HG03575 (cell line): ENCODE measurements at regions not wholly inside any gene's neighbourhood (a gene's known extent, or its start where the extent isn't known, plus 50 kb on each side); places are given as distances from the start of the nearest gene placed in this dataset.
"Not testable (repeated sequence)": the region's sequence is repeated elsewhere in the genome, so short reads cannot be mapped to it uniquely, and the experiment has no call there.

Source experiments
- ATAC-seq: cut with Tn5 transposase; IDR thresholded peaks from one replicate; pipeline ENCODE4 v1.9.1; 2021; ENCODE audit not compliant: unreplicated experiment, insufficient number of reproducible peaks, low FRiP score; ENCODE audit errors: extremely low read depth

DNA sequence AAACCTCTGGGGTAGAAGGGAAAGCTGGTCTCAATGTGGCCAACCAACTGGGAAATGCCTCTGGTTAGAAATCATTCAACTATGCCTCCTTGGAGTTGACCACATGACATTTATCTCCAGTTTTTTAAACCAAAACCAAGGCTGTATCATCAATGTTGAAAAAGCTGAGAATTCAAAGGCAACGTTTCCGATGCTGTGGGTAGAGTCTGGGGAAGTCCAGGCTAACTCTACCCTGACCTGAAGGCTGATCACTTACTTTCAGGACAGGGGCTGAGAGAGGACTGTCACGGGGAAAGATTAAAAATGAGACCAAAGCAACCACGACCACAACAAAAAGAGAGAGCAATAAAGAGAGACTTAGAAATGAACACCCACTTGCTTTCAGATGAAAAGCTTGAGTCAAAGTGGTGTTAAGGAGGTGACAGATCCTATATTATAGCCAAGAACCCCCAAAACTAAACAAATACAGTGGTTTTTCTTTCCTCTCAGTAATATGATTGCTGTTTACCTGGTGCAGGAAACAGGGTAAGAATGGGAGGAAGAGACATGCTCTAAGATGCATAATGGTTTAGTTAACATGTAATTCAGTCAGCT, 90.8 kb upstream of the TNFSF4 start:
- ATAC-seq, result peak; percentile 67

DNA sequence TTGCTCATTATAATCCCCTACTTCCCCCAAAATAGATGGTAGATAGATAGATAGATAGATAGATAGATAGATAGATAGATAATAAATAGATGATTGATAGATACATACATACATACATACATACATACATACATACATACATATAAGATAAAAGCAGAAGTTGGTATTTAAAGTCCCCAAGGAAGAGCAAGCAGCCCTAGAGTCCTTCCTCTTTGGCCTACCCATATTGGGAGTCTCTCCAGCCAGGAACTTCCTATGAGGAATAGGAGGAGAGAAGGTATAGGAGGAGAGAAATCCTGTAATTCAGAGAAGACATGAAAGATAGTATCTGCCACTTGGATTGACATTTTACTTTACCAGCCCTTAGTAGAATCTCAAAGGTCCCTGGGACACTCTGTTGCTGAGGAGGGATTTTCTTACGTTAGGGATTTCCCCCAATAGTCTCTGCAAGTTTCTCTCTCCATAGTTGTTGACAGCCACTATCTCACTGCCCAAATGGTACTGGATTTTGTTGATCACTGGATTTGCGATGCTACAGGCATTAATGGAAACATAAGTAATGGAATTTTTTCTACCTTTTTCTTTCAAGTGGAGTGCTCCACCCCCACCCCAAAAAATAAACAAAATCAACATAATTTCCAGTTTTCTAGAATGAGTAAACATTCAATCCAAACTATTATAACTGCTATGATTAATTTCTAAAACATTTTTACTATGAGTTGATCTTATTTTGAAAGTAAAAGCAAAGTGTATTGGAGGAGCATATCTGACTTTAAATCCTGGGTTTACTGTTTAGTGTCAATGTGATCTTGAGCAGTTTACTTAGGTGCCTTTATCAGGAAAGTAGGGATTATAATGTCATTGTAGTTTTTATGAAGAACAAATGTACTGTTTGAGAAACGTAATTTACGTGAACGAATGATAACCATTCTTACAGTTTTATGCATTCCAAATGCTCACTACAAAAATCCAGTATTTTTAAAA, 93.2 kb upstream of the TNFSF4 start:
- ATAC-seq, result no peak

DNA sequence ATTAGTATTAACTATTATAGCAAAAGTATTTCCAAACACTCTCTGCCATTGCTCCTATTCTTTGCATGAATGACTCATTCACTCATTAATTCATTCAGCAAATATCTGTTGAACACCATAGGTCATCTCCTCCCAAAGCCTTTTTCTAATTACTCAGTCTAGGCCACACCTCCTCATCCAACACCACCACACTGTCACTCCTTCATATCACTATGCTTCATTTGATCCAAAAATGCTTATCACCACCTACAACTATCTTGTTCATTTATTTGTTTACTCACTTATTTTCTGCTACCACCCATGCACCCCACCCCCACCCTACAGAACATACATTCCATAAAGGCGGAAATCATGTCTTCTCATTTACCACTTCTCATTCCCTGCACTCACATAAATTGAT, 94.4 kb upstream of the TNFSF4 start:
- ATAC-seq, result no peak

DNA sequence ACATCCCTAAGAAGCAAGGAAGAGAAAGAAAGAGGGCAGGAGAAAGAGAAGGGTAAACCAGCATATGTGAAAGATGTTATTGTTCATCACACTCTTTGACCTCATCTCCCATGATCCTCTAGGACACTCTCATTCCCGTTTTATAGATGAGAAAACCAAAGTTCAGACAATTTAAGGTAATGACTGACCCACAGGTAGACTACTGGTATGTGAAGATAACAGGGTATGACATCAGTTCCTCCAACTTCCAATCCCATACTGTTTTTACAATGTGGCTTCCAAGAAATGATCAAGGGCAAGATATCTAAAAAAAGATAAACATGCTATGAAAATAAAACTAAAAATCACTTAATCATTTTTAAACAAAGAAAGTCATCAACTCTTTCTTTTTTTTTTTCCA, 95.2 kb upstream of the TNFSF4 start:
- no peak for ATAC-seq

DNA sequence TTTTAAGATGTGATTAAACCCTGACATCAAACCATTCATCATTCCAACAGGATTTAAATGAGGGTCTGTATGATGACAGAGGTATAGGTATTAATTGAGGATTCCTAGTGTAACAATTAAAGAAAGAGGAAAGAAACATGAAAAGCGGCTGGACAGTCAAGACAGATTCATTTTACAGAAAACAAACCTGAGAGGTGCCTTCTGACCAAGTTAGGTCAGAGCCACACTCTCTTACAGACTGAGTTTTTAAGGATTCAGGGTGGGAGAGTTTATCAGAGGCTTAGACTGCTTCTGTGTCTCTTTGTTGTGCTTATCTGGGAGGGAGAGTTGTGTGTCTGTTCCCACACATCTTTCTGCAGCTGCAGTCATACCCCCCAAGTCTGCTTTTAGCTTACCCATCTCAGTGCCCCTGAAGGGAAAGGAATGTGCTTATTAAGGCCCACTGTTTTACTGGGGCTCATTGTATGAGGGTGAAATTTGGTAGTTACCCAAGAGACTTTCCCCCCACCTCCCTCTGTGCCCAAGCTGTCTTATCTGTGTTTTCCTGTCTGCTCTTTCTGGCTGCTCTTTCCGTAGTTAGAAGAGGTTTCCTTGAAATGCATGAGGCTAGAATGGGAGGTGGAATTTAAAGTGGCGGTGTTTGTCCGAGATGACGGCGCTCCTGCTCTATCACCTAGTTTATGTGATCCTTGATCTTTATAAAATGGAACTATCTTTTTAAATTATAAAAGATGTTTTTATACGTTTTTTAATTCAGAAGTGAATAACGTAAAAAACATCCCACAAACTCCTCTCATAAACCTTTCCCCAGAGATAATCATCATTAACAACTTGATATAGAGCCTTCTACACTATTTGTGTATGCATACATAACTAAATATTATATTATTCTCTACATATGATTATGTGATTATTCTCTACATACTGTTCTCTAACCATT, 96.0 kb upstream of the TNFSF4 start:
- ATAC-seq, result no peak

DNA sequence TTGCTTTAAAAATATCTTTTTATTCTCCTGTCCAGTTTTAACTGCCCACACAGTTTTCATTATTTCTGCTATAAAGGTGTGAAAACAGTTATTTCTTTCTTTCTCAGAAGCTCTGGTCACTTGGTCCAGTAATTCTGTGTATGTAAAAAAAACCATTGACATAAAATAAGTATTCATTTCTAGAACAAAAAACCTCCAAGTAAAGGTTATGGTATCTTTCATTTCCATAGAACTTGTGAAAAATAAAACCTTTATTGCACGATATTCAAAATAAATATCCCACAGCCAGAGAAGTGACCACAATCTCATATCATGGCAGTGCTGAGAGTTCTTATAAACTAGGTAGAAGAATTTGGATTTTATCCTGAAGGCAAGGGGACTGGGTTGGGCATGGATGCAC, 96.9 kb upstream of the TNFSF4 start:
- no peak for ATAC-seq

DNA sequence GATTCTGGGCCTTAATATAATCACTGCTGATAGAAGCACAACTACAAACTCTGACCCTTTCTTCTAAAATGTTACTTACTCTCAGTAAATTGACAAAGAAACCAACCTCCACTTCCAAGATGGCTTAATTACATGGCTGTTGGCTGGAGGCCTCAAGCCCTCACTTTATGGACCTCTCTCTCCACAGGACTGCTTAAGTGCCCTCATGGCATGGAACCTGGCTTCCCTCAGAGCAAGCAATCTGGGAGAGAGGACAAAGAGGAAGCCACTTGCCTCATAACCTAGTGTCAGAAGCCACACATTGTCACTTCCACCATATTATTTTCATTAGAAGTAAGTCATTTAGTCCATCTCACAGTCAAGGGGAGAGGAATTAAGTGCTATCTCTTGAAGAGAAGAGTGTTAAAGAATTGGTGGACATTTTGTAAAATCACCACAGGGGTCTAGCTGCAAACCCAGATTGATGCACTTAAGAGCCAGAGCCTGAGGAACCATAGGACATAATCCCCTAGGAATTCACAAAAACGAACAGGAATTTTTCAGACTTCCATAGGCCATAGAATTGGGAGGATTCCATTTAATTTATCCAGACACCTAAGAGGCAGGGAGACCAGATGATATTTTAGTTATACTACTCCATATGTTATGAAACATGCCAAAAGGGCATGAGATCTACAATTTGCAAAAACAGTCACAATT, 97.5 kb upstream of the TNFSF4 start:
- no peak for ATAC-seq

DNA sequence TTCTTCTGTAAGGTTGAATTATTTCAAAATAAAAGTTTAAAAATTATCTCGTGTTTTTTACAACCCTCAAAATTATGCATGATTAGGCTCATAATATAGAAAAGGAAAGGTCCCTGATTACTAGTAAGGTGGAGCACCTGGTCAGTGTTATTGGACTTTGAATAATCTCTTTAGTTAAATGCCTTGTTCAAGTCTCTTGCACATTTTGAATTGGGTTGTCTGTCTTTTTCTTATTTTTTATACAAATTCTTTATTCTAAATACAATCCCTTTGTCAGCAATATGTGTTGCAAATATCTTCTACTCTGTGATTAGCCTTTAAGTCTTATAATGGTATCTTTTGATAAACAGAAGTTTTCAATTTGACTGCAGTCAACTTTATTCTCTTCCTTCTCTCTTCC, 100.7 kb upstream of the TNFSF4 start:
- no peak for ATAC-seq

DNA sequence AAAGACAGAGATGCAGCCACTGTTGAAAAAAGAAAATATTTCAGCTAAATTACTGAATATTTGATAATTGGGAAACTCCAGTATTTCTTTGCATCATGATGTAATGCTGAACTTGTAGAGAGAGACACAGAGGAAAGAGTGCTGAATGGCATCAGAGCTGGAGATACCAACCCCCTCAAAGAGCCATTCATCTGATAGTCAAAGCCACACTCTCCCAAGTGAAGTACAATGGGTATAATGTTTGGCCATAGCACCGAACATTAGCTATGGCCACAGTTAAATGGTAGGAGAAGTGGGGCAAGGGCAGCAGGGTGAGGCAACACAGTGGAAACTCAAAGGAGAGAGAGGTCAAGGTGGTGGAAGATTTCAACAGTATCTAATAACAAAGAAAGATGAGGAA, 107.5 kb upstream of the TNFSF4 start:
- ATAC-seq, result no peak

DNA sequence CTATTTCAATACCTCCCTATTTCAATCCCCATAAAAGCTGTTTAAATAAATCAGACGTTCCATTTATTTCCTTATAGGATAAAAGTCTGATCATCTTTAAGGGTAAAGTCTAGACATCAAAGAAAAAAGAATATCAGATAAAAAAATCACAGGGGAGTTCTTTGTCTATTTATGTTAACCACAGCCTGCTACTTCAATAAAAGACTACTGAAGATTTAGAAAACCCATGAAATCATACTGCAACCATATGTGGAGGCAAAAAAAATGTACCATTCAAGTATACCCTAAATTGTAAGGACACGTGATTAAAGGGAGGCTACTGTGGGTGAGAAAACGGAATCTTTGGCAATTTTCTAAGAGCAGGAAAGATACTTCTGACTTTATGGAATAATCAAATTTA, 108.2 kb upstream of the TNFSF4 start:
- ATAC-seq, result no peak

DNA sequence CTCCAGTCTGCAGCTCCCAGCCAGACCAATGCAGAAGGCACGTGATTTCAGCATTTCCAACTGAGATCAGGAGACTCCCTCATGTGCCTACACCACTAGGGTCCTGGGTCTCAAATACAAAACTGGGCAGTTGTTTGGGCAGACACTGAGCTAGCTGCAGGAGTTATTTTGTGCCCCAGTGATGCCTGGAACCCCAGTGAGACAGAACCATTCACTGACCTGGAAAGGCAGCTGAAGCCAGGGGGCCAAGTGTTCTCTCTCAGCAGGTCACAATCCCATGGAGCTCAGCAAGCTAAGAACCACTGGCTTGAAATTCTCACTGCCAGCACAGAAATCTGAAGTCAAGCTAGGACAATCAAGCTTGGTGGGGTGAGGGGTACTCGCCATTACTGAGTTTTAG, 111.7 kb upstream of the TNFSF4 start:
- no peak for ATAC-seq

DNA sequence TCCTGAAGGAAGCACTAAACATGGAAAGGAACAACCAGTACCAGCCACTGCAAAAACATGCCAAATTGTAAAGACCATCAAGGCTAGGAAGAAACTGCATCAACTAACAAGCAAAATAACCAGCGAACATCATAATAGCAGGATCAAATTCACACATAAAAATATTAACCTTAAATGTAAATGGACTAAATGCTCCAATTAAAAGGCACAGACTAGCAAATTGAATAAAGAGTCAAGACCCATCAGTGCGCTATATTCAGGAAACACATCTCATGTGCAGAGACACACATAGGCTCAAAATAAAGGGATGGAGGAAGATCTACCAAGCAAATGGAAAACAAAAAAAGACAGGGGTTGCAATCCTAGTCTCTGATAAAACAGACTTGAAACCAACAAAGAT, 117.2 kb upstream of the TNFSF4 start:
- ATAC-seq, result not testable (repeated sequence)

DNA sequence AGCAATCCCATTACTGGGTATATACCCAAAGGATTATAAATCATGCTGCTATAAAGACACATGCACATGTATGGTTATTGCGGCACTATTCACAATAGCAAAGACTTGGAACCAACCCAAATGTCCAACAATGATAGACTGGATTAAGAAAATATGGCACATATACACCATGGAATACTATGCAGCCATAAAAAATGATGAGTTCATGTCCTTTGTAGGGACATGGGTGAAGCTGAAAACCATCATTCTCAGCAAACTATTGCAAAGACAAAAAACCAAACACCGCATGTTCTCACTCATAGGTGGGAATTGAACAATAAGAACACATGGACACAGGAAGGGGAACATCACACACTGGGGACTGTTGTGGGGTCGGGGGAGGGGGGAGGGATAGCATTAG, 120.9 kb upstream of the TNFSF4 start:
- ATAC-seq, result not testable (repeated sequence)

DNA sequence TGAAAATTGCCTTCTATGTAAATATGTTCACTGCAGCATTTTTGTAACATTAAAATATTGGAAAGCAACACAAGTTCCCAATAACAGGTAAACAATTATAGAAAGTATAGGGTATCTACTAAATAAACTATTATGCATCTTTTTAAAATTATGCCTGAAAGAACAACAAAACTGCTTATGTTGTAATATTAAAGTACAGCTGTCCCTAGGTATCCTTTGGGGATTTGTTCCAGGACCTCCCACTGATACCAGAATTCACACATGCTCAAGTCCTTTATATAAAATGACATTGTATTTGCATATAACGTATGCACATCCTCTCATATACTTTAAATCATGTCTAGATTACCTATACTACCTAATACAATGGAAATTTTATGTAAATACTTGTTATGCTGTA, 121.8 kb upstream of the TNFSF4 start:
- no peak for ATAC-seq

DNA sequence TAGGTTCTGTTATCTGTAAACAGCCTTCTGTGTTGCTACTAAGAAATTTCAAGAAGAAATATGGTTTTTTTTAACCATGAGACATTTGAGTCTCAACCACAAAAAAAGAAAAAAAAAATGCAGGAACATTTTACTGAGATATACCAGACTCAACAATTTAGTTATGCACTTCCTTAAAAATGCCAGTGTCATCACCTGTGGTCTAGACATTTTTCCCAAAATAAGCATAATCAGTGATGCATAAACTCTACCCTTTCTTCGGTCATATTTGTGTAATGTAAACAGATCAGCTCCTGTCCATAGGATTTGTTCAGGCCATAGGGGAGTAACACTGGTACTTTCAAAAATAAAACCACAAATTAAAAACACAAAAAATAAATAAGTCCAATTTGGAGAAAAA, 122.6 kb upstream of the TNFSF4 start:
- ATAC-seq, result no peak

DNA sequence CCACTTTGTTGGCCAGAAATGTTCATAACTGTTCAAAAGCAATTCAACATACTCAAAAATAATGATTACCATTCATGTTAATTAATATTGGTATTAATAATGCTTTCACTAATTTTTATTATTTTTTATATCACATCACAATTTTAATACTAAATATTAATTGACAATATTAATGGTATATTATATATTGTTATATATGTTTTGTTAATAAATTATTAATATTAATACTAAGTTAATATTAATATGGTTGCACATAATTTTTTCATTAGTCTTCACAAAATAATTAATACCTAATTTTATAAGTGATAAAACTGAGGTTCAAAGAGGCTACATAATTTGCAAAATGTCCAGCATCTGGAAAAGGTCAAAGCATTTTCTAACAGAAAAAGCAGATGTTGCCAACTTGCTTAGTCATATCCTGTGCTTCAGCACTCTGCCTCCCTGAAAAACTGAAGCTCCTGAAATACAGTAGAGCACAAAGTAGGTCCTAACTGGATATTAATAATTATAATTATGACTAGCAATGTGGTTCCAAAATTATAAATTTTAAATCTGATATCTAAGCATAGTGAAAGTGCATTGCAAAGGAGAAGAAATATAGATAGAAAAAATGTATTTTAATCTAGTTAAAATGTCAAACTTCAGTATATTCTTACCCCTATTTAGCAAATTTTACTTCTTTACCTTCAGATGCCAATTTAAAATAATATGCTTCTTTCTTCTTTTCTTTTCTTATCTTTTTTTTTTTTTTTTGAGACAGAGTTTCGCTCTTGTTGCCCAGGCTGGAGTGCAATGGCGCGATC, 123.2 kb upstream of the TNFSF4 start:
- no peak for ATAC-seq

DNA sequence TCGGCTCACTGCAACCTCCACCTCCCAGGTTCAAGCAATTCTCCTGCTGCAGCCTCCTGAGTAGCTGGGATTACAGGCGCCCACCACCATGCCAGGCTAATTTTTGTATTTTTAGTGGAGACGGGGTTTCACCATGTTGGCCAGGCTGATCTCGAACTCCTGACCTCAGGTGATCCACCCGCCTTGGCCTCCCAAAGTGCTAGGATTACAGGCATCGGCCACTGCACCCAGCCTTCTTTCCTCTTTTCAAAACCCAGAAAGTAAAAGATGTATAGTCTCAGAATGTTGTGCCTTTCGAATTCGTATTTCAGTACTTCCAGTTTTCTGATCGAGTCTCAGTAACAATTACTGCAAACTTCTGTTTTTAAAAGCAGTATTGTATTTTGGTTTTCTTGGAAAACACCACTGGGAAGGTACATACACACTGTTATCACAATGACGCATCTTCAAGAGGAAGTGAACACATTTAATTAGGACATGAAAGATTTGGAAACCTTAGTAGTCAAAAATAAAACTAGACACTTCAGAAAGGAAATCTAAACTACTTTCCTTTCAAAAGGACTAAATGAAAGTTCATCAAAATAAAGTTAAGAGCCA, 123.9 kb upstream of the TNFSF4 start:
- ATAC-seq, result not testable (repeated sequence)

DNA sequence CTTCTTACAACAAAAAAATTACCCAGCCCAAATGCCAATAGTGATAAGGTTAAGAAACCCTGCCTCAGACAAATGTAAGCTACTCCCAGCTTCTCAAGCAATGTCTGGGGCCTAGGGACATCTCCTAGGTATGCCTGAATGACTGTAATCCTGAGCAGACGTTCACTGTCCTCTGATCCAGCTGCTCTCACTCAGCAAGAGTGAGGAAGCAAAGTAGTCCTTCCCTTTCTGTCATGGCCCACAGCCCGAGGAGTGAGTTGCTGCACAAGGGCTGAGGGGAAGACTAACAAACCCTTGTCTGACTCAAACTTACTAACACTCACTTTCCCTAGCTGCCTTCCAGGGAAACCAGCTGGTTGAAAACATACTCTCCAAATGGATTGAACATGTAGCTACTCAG, 124.9 kb upstream of the TNFSF4 start:
- no peak for ATAC-seq
